ENCODE measurements at regions not wholly inside any gene's neighbourhood (a gene's known extent, or its start where the extent isn't known, plus 50 kb on each side); places are given as distances from the start of the nearest gene placed in this dataset.
"Not testable (repeated sequence)": the region's sequence is repeated elsewhere in the genome, so short reads cannot be mapped to it uniquely, and the experiment has no call there.

- Mint-ChIP-seq H3K4me3 (no peak overlapping the region), H3K27ac (no peak overlapping the region), H3K36me3 (ENCODE audit: low read depth) (no peaks in the 10 kb centered on the region), H3K27me3 (ENCODE audit: low read depth, poor library complexity) (peaks cover 16% of the 10 kb centered on the region), H3K4me1 (no peaks in the 10 kb centered on the region), H3K9me3 (peaks cover 3% of the 10 kb centered on the region)
- TF ChIP-seq CTCF (IDR thresholded peaks at IDR 0.05) = no peak
- no peak for DNase-seq
These were observed 1070.7 kb downstream of the UQCRFS1 start for GRCh38 chr19:28142258-28142657.

GRCh38 chr19:28140201-28140600 lies 1072.8 kb downstream of the UQCRFS1 start:
- TF ChIP-seq CTCF (IDR thresholded peaks at IDR 0.05) = no peak
- H3K4me1 Mint-ChIP-seq = no peaks in the 10 kb centered on the region
- peaks cover 3% of the 10 kb centered on the region for H3K9me3 Mint-ChIP-seq
- no peak overlapping the region for H3K4me3 Mint-ChIP-seq
- no peaks in the 10 kb centered on the region for H3K36me3 Mint-ChIP-seq (ENCODE audit: low read depth)
- no peak for DNase-seq
- H3K27ac Mint-ChIP-seq = no peak overlapping the region
- peaks cover 12% of the 10 kb centered on the region for H3K27me3 Mint-ChIP-seq (ENCODE audit: low read depth, poor library complexity)

GRCh38 chr19:28137772-28138171 lies 1075.2 kb downstream of the UQCRFS1 start:
- Mint-ChIP-seq H3K4me1 (no peaks in the 10 kb centered on the region), H3K9me3 (peaks cover 3% of the 10 kb centered on the region), H3K27ac (no peak overlapping the region), H3K4me3 (no peak overlapping the region), H3K36me3 (ENCODE audit: low read depth) (no peaks in the 10 kb centered on the region), H3K27me3 (ENCODE audit: low read depth, poor library complexity) (peaks cover 17% of the 10 kb centered on the region)
- DNase-seq = no peak
- no peak for TF ChIP-seq CTCF (IDR thresholded peaks at IDR 0.05)

GRCh38 chr19:28136796-28137195 lies 1076.2 kb downstream of the UQCRFS1 start:
- H3K27ac Mint-ChIP-seq = no peak overlapping the region
- peaks cover 18% of the 10 kb centered on the region for H3K27me3 Mint-ChIP-seq (ENCODE audit: low read depth, poor library complexity)
- peaks cover 3% of the 10 kb centered on the region for H3K9me3 Mint-ChIP-seq
- no peak for TF ChIP-seq CTCF (IDR thresholded peaks at IDR 0.05)
- no peak overlapping the region for H3K4me3 Mint-ChIP-seq
- no peaks in the 10 kb centered on the region for H3K4me1 Mint-ChIP-seq
- H3K36me3 Mint-ChIP-seq (ENCODE audit: low read depth) = no peaks in the 10 kb centered on the region
- DNase-seq = no peak

GRCh38 chr19:28135825-28136224 lies 1077.1 kb downstream of the UQCRFS1 start:
- peaks cover 8% of the 10 kb centered on the region for H3K4me1 Mint-ChIP-seq
- H3K27ac Mint-ChIP-seq = no peak overlapping the region
- peaks cover 16% of the 10 kb centered on the region for H3K27me3 Mint-ChIP-seq (ENCODE audit: low read depth, poor library complexity)
- H3K4me3 Mint-ChIP-seq = no peak overlapping the region
- H3K9me3 Mint-ChIP-seq = no peaks in the 10 kb centered on the region
- no peaks in the 10 kb centered on the region for H3K36me3 Mint-ChIP-seq (ENCODE audit: low read depth)
- no peak for TF ChIP-seq CTCF (IDR thresholded peaks at IDR 0.05)
- no peak for DNase-seq

GRCh38 chr19:28134311-28134710 lies 1078.6 kb downstream of the UQCRFS1 start:
- Mint-ChIP-seq H3K9me3 (no peaks in the 10 kb centered on the region), H3K4me1 (peaks cover 23% of the 10 kb centered on the region), H3K4me3 (no peak overlapping the region), H3K27ac (no peak overlapping the region), H3K36me3 (ENCODE audit: low read depth) (no peaks in the 10 kb centered on the region), H3K27me3 (ENCODE audit: low read depth, poor library complexity) (peaks cover 16% of the 10 kb centered on the region)
- TF ChIP-seq CTCF (IDR thresholded peaks at IDR 0.05) = no peak
- DNase-seq = no peak

- DNase-seq; H3K4me3 Mint-ChIP-seq; H3K27ac Mint-ChIP-seq; H3K9me3 Mint-ChIP-seq; H3K36me3 Mint-ChIP-seq (ENCODE audit: low read depth): not testable (repeated sequence)
- Mint-ChIP-seq H3K27me3 (ENCODE audit: low read depth, poor library complexity) (peaks cover 11% of the 10 kb centered on the region), H3K4me1 (peaks cover 49% of the 10 kb centered on the region)
These were observed 1082.1 kb downstream of the UQCRFS1 start for GRCh38 chr19:28130881-28131280.
